DOHH2 (cell line): ENCODE measurements at regions not wholly inside any gene's neighbourhood (a gene's known extent, or its start where the extent isn't known, plus 50 kb on each side); places are given as distances from the start of the nearest gene placed in this dataset.

Source experiments
- EZH2phosphoT487 ChIP-seq: fragments of 200-600 bp; sonication (generic); IDR thresholded peaks from 2 replicates; pipeline ENCODE4 v1.6.1; 2017; ENCODE audit warnings: borderline replicate concordance, mild to moderate bottlenecking, antibody characterized with exemption, low read length, moderate library complexity, mixed read lengths
- TF ChIP-seq, protein P1 (sequence below): fragments of 200-600 bp; sonication (generic); IDR thresholded peaks from one replicate; pipeline ENCODE4 v1.5.1; 2014; ENCODE audit warnings: antibody characterized with exemption, mild to moderate bottlenecking, low read depth, low read length; ENCODE audit not compliant: poor library complexity, severe bottlenecking

DNA sequence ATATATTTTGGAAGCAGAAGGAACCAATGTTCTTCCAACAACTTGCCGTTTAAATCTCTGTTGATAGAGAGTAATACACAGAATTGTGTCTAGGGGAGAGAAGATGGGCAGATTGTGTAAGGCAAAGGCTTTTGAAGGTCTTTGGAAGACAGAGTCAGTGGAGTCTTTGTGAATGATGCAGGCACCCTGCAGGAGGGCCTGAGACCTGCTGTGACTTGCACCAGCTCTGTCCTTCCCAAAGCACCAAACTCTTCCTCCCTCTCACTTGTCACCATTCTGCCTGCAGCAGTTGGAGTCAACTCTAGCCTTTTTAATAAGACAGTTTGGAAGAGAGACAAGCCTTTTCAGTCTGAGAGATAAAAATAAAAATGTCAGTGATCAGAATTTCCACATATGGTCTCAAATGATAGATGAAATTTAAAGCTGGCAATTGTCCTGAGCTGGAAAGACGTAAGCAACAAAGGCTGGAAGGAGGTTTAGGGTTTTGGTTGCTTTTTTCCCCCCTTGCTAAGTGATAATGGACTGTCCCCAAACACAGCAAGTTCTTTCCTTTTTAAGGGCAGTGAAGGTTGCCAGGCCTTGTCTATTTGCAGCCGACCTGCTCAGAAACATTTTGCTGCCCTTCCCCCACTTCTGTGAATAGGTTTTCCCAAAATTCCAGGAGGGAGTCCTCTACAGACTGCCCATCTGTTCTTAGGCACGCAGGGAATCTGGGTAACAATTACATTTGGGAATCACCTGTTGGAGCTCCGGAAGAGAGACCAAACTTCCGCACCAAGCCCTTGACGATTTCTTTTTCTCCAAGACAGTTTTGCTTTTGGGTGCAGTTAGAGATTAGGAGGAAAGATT lies 103.0 kb upstream of the NTF3 start:
- TF ChIP-seq, protein P1, sequence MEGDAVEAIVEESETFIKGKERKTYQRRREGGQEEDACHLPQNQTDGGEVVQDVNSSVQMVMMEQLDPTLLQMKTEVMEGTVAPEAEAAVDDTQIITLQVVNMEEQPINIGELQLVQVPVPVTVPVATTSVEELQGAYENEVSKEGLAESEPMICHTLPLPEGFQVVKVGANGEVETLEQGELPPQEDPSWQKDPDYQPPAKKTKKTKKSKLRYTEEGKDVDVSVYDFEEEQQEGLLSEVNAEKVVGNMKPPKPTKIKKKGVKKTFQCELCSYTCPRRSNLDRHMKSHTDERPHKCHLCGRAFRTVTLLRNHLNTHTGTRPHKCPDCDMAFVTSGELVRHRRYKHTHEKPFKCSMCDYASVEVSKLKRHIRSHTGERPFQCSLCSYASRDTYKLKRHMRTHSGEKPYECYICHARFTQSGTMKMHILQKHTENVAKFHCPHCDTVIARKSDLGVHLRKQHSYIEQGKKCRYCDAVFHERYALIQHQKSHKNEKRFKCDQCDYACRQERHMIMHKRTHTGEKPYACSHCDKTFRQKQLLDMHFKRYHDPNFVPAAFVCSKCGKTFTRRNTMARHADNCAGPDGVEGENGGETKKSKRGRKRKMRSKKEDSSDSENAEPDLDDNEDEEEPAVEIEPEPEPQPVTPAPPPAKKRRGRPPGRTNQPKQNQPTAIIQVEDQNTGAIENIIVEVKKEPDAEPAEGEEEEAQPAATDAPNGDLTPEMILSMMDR: no peak
- TF ChIP-seq EZH2phosphoT487: no peak
